Adrenal gland (tissue), 5 donors: ENCODE measurements at regions not wholly inside any gene's neighbourhood (a gene's known extent, or its start where the extent isn't known, plus 50 kb on each side); places are given as distances from the start of the nearest gene placed in this dataset.

Experiments used
- POLR2A ChIP-seq, 2 donors: fragments of 450-650 bp; IDR thresholded peaks; one replicate each; pipeline ENCODE4 v1.6.1; 2017; ENCODE audit warnings: antibody characterized with exemption in 2 of 2, mild to moderate bottlenecking in 2 of 2, moderate library complexity in 1 of 2
- TF ChIP-seq, protein P1 (sequence below), 6 experiments: fragments of 450-650 bp in 4 of 6; fragments of 200-600 bp in 2 of 6; sonication (generic) in 1 of 6; IDR thresholded peaks; 1 replicate in 5 of 6; 2 replicates in 1 of 6; pipeline versions ENCODE4 v1.5.1 to v1.8.0; 2016 to 2021; ENCODE audit warnings: antibody characterized with exemption in 6 of 6, mild to moderate bottlenecking in 2 of 6, moderate library complexity in 1 of 6
- donor health status: DM: no; HTN: no; CAD: no.

DNA sequence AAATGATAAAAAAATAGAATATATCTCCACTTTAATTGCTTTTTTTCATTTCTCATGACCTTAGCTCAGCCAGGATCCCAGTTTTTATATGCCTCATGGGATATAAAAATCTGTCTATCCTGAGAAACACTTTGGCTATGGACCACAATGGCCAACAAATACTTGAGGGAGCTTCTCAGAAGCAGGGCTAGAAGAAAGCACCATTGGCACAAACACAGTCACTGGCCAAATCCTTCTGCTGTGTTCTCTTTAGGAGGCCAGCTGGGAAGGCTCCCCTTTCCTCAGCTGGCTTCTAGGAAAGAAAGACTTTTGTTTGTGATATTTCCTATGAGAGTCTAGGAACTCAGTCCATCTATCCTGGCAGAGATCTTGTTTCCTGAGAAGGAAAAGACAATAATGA, 856.2 kb upstream of the GHITM start:
- TF ChIP-seq, protein P1, sequence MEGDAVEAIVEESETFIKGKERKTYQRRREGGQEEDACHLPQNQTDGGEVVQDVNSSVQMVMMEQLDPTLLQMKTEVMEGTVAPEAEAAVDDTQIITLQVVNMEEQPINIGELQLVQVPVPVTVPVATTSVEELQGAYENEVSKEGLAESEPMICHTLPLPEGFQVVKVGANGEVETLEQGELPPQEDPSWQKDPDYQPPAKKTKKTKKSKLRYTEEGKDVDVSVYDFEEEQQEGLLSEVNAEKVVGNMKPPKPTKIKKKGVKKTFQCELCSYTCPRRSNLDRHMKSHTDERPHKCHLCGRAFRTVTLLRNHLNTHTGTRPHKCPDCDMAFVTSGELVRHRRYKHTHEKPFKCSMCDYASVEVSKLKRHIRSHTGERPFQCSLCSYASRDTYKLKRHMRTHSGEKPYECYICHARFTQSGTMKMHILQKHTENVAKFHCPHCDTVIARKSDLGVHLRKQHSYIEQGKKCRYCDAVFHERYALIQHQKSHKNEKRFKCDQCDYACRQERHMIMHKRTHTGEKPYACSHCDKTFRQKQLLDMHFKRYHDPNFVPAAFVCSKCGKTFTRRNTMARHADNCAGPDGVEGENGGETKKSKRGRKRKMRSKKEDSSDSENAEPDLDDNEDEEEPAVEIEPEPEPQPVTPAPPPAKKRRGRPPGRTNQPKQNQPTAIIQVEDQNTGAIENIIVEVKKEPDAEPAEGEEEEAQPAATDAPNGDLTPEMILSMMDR (IDR thresholded peaks at IDR 0.05): no peak
- no peak for TF ChIP-seq POLR2A (IDR thresholded peaks at IDR 0.05)
